ENCODE measurements at regions not wholly inside any gene's neighbourhood (a gene's known extent, or its start where the extent isn't known, plus 50 kb on each side); places are given as distances from the start of the nearest gene placed in this dataset.

DNA sequence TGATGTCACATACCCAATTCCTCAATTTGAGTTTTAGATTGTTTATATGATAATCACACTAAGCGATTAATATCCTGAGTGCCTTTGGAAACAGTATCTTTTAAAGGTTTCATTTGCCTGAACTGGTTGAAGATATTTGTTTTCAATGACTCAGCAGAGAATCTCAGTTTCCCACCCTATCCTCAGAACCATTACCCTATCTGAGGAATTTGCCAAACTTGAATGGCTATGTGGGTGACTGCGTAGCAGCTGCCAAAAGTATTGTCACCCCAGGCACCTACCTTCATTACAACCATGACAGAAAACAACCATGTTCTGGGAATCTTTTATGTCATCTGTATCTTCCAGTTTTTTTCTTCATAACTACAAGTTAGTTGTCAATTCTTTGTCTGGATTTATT is 440.1 kb upstream of the NBEA start:
- TF ChIP-seq, protein P1, sequence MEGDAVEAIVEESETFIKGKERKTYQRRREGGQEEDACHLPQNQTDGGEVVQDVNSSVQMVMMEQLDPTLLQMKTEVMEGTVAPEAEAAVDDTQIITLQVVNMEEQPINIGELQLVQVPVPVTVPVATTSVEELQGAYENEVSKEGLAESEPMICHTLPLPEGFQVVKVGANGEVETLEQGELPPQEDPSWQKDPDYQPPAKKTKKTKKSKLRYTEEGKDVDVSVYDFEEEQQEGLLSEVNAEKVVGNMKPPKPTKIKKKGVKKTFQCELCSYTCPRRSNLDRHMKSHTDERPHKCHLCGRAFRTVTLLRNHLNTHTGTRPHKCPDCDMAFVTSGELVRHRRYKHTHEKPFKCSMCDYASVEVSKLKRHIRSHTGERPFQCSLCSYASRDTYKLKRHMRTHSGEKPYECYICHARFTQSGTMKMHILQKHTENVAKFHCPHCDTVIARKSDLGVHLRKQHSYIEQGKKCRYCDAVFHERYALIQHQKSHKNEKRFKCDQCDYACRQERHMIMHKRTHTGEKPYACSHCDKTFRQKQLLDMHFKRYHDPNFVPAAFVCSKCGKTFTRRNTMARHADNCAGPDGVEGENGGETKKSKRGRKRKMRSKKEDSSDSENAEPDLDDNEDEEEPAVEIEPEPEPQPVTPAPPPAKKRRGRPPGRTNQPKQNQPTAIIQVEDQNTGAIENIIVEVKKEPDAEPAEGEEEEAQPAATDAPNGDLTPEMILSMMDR (IDR thresholded peaks at IDR 0.05): no peak
- no peak for TF ChIP-seq POLR2A (IDR thresholded peaks at IDR 0.05)

Measured in vagina (tissue), 2 donors.